ACHN (cell line): ENCODE measurements at regions not wholly inside any gene's neighbourhood (a gene's known extent, or its start where the extent isn't known, plus 50 kb on each side); places are given as distances from the start of the nearest gene placed in this dataset.

Experiments
- DNase-seq: peaks from one replicate; pipeline ENCODE4 v3.0.0-alpha.2; 2015
- in situ Hi-C: cut with HindIII; loops from 2 replicates; pipeline ENCODE4 v1.10.0; 2017; ENCODE audit warnings: low sequenced_read_pairs, low pct_ligation_motif_present, low pct_unique_long_range_greater_than_20kb

GRCh38 chr13:104387510-104387909, 1321.3 kb upstream of the SLC10A2 start:
- no peak for DNase-seq
- in situ Hi-C loops, result no loop called here

- DNase-seq, result peak; percentile 9
- in situ Hi-C loops, result no loop called here
Measured at GRCh38 chr13:104385404-104385803, 1319.2 kb upstream of the SLC10A2 start.

- DNase-seq, result no peak
- in situ Hi-C loops, result no loop called here
Measured at GRCh38 chr13:104382951-104383350, 1316.7 kb upstream of the SLC10A2 start.

GRCh38 chr13:104376588-104376987, 1310.4 kb upstream of the SLC10A2 start:
- DNase-seq, result no peak
- in situ Hi-C loops, result no loop called here

- in situ Hi-C loops, result no loop called here
- no peak for DNase-seq
Measured at GRCh38 chr13:104375614-104376013, 1309.4 kb upstream of the SLC10A2 start.

- in situ Hi-C loops, result no loop called here
- no peak for DNase-seq
Measured at GRCh38 chr13:104372095-104372655, 1306.0 kb upstream of the SLC10A2 start.

GRCh38 chr13:104365430-104365829, 1299.2 kb upstream of the SLC10A2 start:
- in situ Hi-C loops, result no loop called here
- DNase-seq, result no peak

GRCh38 chr13:104357672-104358354, 1291.6 kb upstream of the SLC10A2 start:
- DNase-seq, result no peak
- in situ Hi-C loops, result no loop called here

GRCh38 chr13:104357174-104357573, 1291.0 kb upstream of the SLC10A2 start:
- in situ Hi-C loops, result no loop called here
- no peak for DNase-seq

GRCh38 chr13:104355041-104355670, 1288.9 kb upstream of the SLC10A2 start:
- in situ Hi-C loops, result no loop called here

GRCh38 chr13:104327211-104327610, 1261.0 kb upstream of the SLC10A2 start:
- in situ Hi-C loops, result no loop called here
- DNase-seq, result no peak

More at GRCh38 chr13:104355041-104355670, 1288.9 kb upstream of the SLC10A2 start:
- DNase-seq, result no peak

- DNase-seq, result no peak
- in situ Hi-C loops, result no loop called here
Measured at GRCh38 chr13:104326523-104326922, 1260.3 kb upstream of the SLC10A2 start.

GRCh38 chr13:104321756-104322155, 1255.5 kb upstream of the SLC10A2 start:
- in situ Hi-C loops, result no loop called here
- DNase-seq, result no peak

- DNase-seq, result no peak
- in situ Hi-C loops, result no loop called here
Measured at GRCh38 chr13:104320446-104320845, 1254.2 kb upstream of the SLC10A2 start.

GRCh38 chr13:104318121-104318520, 1251.9 kb upstream of the SLC10A2 start:
- in situ Hi-C loops, result no loop called here

GRCh38 chr13:104315606-104316005, 1249.4 kb upstream of the SLC10A2 start:
- in situ Hi-C loops, result no loop called here
- peak; percentile 93 for DNase-seq

More at GRCh38 chr13:104318121-104318520, 1251.9 kb upstream of the SLC10A2 start:
- DNase-seq, result peak; percentile 60

GRCh38 chr13:104314926-104315535, 1248.8 kb upstream of the SLC10A2 start:
- no peak for DNase-seq
- in situ Hi-C loops, result no loop called here

- no peak for DNase-seq
- in situ Hi-C loops, result no loop called here
Measured at GRCh38 chr13:104314321-104314720, 1248.1 kb upstream of the SLC10A2 start.

- DNase-seq, result no peak
- in situ Hi-C loops, result no loop called here
Measured at GRCh38 chr13:104310861-104311260, 1244.6 kb upstream of the SLC10A2 start.
